ENCODE measurements at regions not wholly inside any gene's neighbourhood (a gene's known extent, or its start where the extent isn't known, plus 50 kb on each side); places are given as distances from the start of the nearest gene placed in this dataset.

- H3K36me3 ChIP-seq (ENCODE audit: control insufficient read depth in 2 of 2, insufficient read depth in 2 of 2, low read length in 1 of 2) = no peaks in the 10 kb centered on the region
- peaks cover 0 to 3% of the 10 kb centered on the region in 2 donors for H3K4me1 ChIP-seq (ENCODE audit: control insufficient read depth in 2 of 2, insufficient read depth in 2 of 2, low read length in 1 of 2)
- H3K9me3 ChIP-seq (ENCODE audit: control insufficient read depth in 2 of 2, insufficient read depth in 1 of 2, low read depth in 1 of 2, low read length in 1 of 2) = no peaks in the 10 kb centered on the region
- 72 to 78% methylated on average over 4 of the region's 4 CpGs for WGBS, 2 donors
- no peak overlapping the region for H3K27ac ChIP-seq (ENCODE audit: low read depth in 2 of 2, low read length in 1 of 2)
- no peaks in the 10 kb centered on the region for H3K27me3 ChIP-seq (ENCODE audit: control insufficient read depth in 1 of 2, insufficient read depth in 2 of 2, low read length in 2 of 2)
- no peak overlapping the region for H3K4me3 ChIP-seq (ENCODE audit: low read depth in 1 of 2, low read length in 2 of 2)
Observed at GRCh38 chr10:78202386-78202785, 168.7 kb downstream of the RPS24 start.

DNA sequence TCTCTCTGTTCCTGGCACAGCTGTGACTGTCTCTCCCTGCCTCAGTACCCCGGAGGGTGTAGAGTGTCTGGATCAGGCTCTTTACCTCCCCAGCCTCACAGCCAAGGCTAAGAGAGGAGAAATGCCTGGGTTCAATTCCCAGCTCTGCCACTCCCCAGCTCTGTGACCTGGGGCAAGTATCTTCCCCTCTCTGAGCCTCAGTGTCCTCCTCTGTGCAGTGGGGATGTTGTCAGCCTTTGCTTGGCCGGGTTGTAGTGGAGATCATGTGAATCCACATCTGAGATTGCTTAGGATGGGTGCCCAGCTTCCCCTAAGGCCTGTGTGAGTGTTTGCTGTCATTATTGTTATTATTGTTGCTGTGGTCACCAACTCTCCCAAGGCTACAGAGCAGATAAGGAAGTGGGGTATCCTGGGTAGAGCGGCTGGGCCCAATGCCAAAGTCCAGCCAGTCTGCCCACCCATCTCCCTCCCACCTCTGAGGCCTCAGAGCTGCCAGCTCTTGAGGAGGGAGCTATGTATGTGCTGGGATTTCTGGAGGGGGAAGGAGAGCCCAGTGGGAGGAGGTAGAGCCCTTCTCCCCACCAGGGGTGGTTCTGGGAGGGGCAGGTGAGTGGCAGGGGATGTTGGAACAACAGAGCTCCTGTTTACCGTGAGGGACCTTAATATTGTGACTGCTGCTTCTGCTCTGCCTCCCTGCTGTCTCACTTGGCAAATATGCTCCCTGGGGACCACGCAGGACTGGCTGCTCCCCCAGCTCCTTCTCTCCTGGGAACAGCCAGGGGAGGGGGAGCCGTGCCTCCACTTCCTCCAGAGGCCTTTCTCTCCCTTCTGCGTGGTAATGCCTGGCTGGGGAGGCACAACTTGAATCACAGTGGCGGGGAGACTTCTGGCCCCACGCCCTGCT lies 170.5 kb downstream of the RPS24 start:
- Histone ChIP-seq H3K4me1 (ENCODE audit: control insufficient read depth in 2 of 2, insufficient read depth in 2 of 2, low read length in 1 of 2) (peaks cover 0 to 3% of the 10 kb centered on the region in 2 donors), H3K27me3 (ENCODE audit: control insufficient read depth in 1 of 2, insufficient read depth in 2 of 2, low read length in 2 of 2) (no peaks in the 10 kb centered on the region), H3K4me3 (ENCODE audit: low read depth in 1 of 2, low read length in 2 of 2) (no peak overlapping the region), H3K27ac (ENCODE audit: low read depth in 2 of 2, low read length in 1 of 2) (no peak overlapping the region), H3K9me3 (ENCODE audit: control insufficient read depth in 2 of 2, insufficient read depth in 1 of 2, low read depth in 1 of 2, low read length in 1 of 2) (no peaks in the 10 kb centered on the region), H3K36me3 (ENCODE audit: control insufficient read depth in 2 of 2, insufficient read depth in 2 of 2, low read length in 1 of 2) (no peaks in the 10 kb centered on the region)
- WGBS, 2 donors = 59 to 69% methylated on average over 8 to 9 of the region's 9 CpGs

DNA sequence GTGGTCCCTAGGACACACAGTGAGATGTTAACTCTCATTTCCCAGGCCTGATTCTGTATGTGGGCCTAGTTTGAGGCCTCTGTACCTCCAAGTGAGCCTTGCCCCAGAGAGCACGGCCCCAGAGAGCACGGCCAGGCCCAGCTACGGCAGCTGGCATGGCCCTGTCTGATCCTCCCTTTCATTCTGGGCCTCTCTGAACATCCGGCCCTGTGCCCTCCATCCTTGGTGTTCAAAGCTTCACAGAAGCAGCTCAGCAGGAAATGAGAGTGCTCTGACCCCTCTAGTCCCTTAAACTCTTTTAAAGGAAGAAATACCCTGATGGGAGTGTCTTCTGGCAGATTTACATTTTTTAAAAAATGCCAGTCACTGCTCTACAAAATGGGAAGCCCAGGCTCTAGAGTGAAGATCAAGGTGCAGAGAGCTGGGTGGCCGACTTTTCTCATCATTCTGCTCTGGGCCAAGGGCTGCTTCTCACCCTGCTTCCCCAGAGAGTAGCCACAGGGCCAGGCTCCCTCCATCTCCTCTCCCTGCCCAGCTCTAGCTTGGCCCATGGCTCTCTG lies 171.9 kb downstream of the RPS24 start:
- Histone ChIP-seq H3K36me3 (ENCODE audit: control insufficient read depth in 2 of 2, insufficient read depth in 2 of 2, low read length in 1 of 2) (no peaks in the 10 kb centered on the region), H3K4me3 (ENCODE audit: low read depth in 1 of 2, low read length in 2 of 2) (no peak overlapping the region), H3K4me1 (ENCODE audit: control insufficient read depth in 2 of 2, insufficient read depth in 2 of 2, low read length in 1 of 2) (no peaks in the 10 kb centered on the region), H3K27ac (ENCODE audit: low read depth in 2 of 2, low read length in 1 of 2) (no peak overlapping the region), H3K27me3 (ENCODE audit: control insufficient read depth in 1 of 2, insufficient read depth in 2 of 2, low read length in 2 of 2) (no peaks in the 10 kb centered on the region), H3K9me3 (ENCODE audit: control insufficient read depth in 2 of 2, insufficient read depth in 1 of 2, low read depth in 1 of 2, low read length in 1 of 2) (no peaks in the 10 kb centered on the region)
- WGBS, 2 donors = 77 to 83% methylated on average over 5 of the region's 5 CpGs

- Histone ChIP-seq H3K4me1 (ENCODE audit: control insufficient read depth in 2 of 2, insufficient read depth in 2 of 2, low read length in 1 of 2) (no peaks in the 10 kb centered on the region), H3K4me3 (ENCODE audit: low read depth in 1 of 2, low read length in 2 of 2) (no peak overlapping the region), H3K27ac (ENCODE audit: low read depth in 2 of 2, low read length in 1 of 2) (no peak overlapping the region), H3K9me3 (ENCODE audit: control insufficient read depth in 2 of 2, insufficient read depth in 1 of 2, low read depth in 1 of 2, low read length in 1 of 2) (no peaks in the 10 kb centered on the region), H3K36me3 (ENCODE audit: control insufficient read depth in 2 of 2, insufficient read depth in 2 of 2, low read length in 1 of 2) (no peaks in the 10 kb centered on the region), H3K27me3 (ENCODE audit: control insufficient read depth in 1 of 2, insufficient read depth in 2 of 2, low read length in 2 of 2) (no peaks in the 10 kb centered on the region)
- 70 to 72% methylated on average over 5 of the region's 5 CpGs for WGBS, 2 donors
Observed at GRCh38 chr10:78207216-78207615, 173.6 kb downstream of the RPS24 start.

DNA sequence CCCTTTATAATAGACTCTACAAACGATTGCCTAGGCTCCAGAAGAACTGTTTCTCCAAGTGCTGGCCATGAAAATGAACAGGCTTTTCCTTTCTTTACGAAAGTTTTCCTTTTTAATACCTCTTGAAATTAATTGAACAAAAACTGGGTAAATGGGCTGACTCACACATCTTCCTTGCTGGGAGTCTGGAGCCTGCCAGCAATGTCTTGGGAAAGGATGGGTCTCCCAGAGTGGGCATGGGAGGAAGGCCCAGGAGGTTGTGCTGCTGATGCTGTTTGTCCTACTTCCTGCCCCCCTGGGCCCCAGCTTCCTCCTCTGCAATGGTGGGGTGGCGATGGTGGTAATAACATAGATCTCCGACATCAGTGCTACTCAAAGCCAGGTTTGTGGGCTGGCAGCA lies 174.1 kb downstream of the RPS24 start:
- 71 to 72% methylated on average over 4 of the region's 4 CpGs for WGBS, 2 donors
- Histone ChIP-seq H3K36me3 (ENCODE audit: control insufficient read depth in 2 of 2, insufficient read depth in 2 of 2, low read length in 1 of 2) (no peaks in the 10 kb centered on the region), H3K4me1 (ENCODE audit: control insufficient read depth in 2 of 2, insufficient read depth in 2 of 2, low read length in 1 of 2) (no peaks in the 10 kb centered on the region), H3K27me3 (ENCODE audit: control insufficient read depth in 1 of 2, insufficient read depth in 2 of 2, low read length in 2 of 2) (no peaks in the 10 kb centered on the region), H3K4me3 (ENCODE audit: low read depth in 1 of 2, low read length in 2 of 2) (no peak overlapping the region), H3K9me3 (ENCODE audit: control insufficient read depth in 2 of 2, insufficient read depth in 1 of 2, low read depth in 1 of 2, low read length in 1 of 2) (no peaks in the 10 kb centered on the region), H3K27ac (ENCODE audit: low read depth in 2 of 2, low read length in 1 of 2) (no peak overlapping the region)

DNA sequence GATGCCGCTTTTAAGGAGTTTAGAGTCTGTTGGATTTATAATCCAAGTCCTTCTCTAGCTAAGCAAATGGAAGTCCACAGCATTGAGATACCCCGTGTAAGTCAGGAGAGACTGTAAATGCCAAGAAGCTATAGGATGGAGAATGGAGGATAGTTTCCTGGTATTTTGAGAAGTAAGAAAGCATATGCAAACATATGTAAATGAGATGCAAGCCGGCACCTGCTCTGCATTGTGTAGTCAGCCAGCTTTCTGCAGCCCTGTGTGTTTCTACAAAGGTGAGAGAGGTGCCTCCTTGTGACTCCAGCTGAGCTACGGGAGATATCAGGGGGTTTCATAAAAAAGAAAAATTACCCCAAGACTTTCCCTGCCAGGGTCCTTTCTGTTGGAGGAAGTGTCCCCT lies 176.3 kb downstream of the RPS24 start:
- Histone ChIP-seq H3K4me3 (ENCODE audit: low read depth in 1 of 2, low read length in 2 of 2) (no peak overlapping the region), H3K27ac (ENCODE audit: low read depth in 2 of 2, low read length in 1 of 2) (no peak overlapping the region), H3K4me1 (ENCODE audit: control insufficient read depth in 2 of 2, insufficient read depth in 2 of 2, low read length in 1 of 2) (peaks cover 0 to 4% of the 10 kb centered on the region in 2 donors), H3K9me3 (ENCODE audit: control insufficient read depth in 2 of 2, insufficient read depth in 1 of 2, low read depth in 1 of 2, low read length in 1 of 2) (no peaks in the 10 kb centered on the region), H3K27me3 (ENCODE audit: control insufficient read depth in 1 of 2, insufficient read depth in 2 of 2, low read length in 2 of 2) (no peaks in the 10 kb centered on the region), H3K36me3 (ENCODE audit: control insufficient read depth in 2 of 2, insufficient read depth in 2 of 2, low read length in 1 of 2) (no peaks in the 10 kb centered on the region)
- 86 to 87% methylated on average over 4 of the region's 4 CpGs for WGBS, 2 donors

DNA sequence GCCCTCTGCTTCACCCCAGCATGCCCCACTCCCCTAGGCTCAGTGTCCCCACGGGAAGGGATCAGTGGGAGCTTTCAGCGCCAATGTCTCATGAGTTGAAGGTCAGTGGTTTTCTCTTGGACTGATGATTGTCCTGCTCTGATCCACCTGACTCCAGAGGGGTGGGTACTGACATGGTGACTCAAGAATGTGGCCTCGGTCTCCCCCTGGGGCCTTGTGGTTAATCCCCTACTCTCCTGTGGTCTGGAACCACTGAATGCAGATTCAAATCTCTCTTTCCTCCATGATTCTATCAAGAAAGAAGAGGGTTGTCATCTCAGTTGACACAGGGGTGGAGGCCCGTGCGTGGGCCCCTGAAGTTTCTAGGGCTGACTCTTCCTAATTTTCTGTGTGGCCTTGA lies 176.9 kb downstream of the RPS24 start:
- H3K4me1 ChIP-seq (ENCODE audit: control insufficient read depth in 2 of 2, insufficient read depth in 2 of 2, low read length in 1 of 2) = peaks cover 0 to 4% of the 10 kb centered on the region in 2 donors
- 88 to 91% methylated on average over 5 of the region's 5 CpGs for WGBS, 2 donors

GRCh38 chr10:78210976-78211375 lies 177.3 kb downstream of the RPS24 start:
- peaks cover 0 to 4% of the 10 kb centered on the region in 2 donors for H3K4me1 ChIP-seq (ENCODE audit: control insufficient read depth in 2 of 2, insufficient read depth in 2 of 2, low read length in 1 of 2)
- no peak overlapping the region for H3K4me3 ChIP-seq (ENCODE audit: low read depth in 1 of 2, low read length in 2 of 2)
- WGBS, 2 donors = 87 to 92% methylated on average over 6 of the region's 6 CpGs
- no peaks in the 10 kb centered on the region for H3K9me3 ChIP-seq (ENCODE audit: control insufficient read depth in 2 of 2, insufficient read depth in 1 of 2, low read depth in 1 of 2, low read length in 1 of 2)
- no peaks in the 10 kb centered on the region for H3K36me3 ChIP-seq (ENCODE audit: control insufficient read depth in 2 of 2, insufficient read depth in 2 of 2, low read length in 1 of 2)
- no peak overlapping the region for H3K27ac ChIP-seq (ENCODE audit: low read depth in 2 of 2, low read length in 1 of 2)
- H3K27me3 ChIP-seq (ENCODE audit: control insufficient read depth in 1 of 2, insufficient read depth in 2 of 2, low read length in 2 of 2) = no peaks in the 10 kb centered on the region

More for the DNA sequence above, 176.9 kb downstream of the RPS24 start:
- Histone ChIP-seq H3K27ac (ENCODE audit: low read depth in 2 of 2, low read length in 1 of 2) (no peak overlapping the region), H3K27me3 (ENCODE audit: control insufficient read depth in 1 of 2, insufficient read depth in 2 of 2, low read length in 2 of 2) (no peaks in the 10 kb centered on the region), H3K36me3 (ENCODE audit: control insufficient read depth in 2 of 2, insufficient read depth in 2 of 2, low read length in 1 of 2) (no peaks in the 10 kb centered on the region), H3K9me3 (ENCODE audit: control insufficient read depth in 2 of 2, insufficient read depth in 1 of 2, low read depth in 1 of 2, low read length in 1 of 2) (no peaks in the 10 kb centered on the region), H3K4me3 (ENCODE audit: low read depth in 1 of 2, low read length in 2 of 2) (no peak overlapping the region)

DNA sequence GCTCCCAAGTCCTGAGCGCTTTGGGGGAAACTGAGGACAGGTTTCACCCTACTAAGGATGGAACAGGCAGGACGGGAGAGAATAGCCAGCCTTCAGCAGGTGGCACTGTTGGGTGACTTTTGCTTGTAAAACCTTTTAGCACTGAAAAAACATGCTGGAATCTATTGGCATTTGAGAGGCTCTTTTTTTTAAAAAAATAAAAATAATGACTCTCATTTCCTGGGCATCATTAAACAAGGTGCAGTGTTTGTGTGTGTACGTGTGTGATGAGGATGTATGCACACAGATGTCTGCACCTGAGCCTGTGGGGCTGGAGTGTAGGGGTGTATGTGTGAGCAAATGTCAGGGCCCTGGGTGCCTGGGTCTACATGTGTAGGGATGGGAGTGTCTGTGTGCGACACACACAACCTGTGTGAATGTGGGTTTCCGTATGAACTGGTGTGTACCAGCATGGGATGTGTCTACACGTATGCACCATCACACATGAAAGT lies 177.9 kb downstream of the RPS24 start:
- Histone ChIP-seq H3K27me3 (ENCODE audit: control insufficient read depth in 1 of 2, insufficient read depth in 2 of 2, low read length in 2 of 2) (no peaks in the 10 kb centered on the region), H3K27ac (ENCODE audit: low read depth in 2 of 2, low read length in 1 of 2) (no peak overlapping the region), H3K36me3 (ENCODE audit: control insufficient read depth in 2 of 2, insufficient read depth in 2 of 2, low read length in 1 of 2) (no peaks in the 10 kb centered on the region), H3K9me3 (ENCODE audit: control insufficient read depth in 2 of 2, insufficient read depth in 1 of 2, low read depth in 1 of 2, low read length in 1 of 2) (no peaks in the 10 kb centered on the region), H3K4me1 (ENCODE audit: control insufficient read depth in 2 of 2, insufficient read depth in 2 of 2, low read length in 1 of 2) (peaks cover 0 to 4% of the 10 kb centered on the region in 2 donors), H3K4me3 (ENCODE audit: low read depth in 1 of 2, low read length in 2 of 2) (no peak overlapping the region)
- 60 to 62% methylated on average over 6 of the region's 6 CpGs for WGBS, 2 donors

Measured in esophagus (tissue), 2 donors.